GM23338 (cell line): ENCODE measurements at regions not wholly inside any gene's neighbourhood (a gene's known extent, or its start where the extent isn't known, plus 50 kb on each side); places are given as distances from the start of the nearest gene placed in this dataset.

Experiments
- CTCF ChIP-seq, 2 experiments: fragments of 200-600 bp in 1 of 2; sonication (generic) in 1 of 2; conservative IDR thresholded peaks; 2 replicates each; pipeline versions ENCODE4 v1.5.1 to v1.6.1; 2016 to 2017; ENCODE audit warnings: antibody characterized with exemption in 2 of 2, low read depth in 2 of 2, mild to moderate bottlenecking in 2 of 2, moderate library complexity in 1 of 2
- ETS1 ChIP-seq: IDR thresholded peaks from 2 replicates; pipeline ENCODE4 v1.6.1; 2016; ENCODE audit warnings: antibody characterized with exemption
- EZH2 ChIP-seq: fragments of 200-600 bp; sonication (generic); IDR thresholded peaks from one replicate; pipeline ENCODE4 v1.8.0; 2017; ENCODE audit warnings: antibody characterized with exemption, mild to moderate bottlenecking, low read depth; ENCODE audit not compliant: unreplicated experiment
- EZH2phosphoT487 ChIP-seq: fragments of 200-600 bp; sonication (generic); IDR thresholded peaks from one replicate; pipeline ENCODE4 v1.8.1; 2018; ENCODE audit warnings: antibody characterized with exemption; ENCODE audit not compliant: unreplicated experiment
- POLR2AphosphoS5 ChIP-seq: IDR thresholded peaks from 2 replicates; pipeline ENCODE4 v1.6.1; 2016; ENCODE audit warnings: antibody characterized with exemption, low read depth
- REST ChIP-seq: IDR thresholded peaks from one replicate; pipeline ENCODE4 v1.6.1; 2018; ENCODE audit warnings: antibody characterized with exemption; ENCODE audit not compliant: unreplicated experiment

GRCh38 chr12:46647034-46647433, 178.8 kb downstream of the SLC38A4 start:
- no peak for TF ChIP-seq EZH2
- no peak for TF ChIP-seq CTCF (conservative IDR thresholded peaks at IDR 0.05; ENCODE audit: low read depth in 2 of 2)
- TF ChIP-seq EZH2phosphoT487, result no peak
- no peak for TF ChIP-seq POLR2AphosphoS5
- TF ChIP-seq ETS1, result no peak
- TF ChIP-seq REST, result no peak
